Left ventricle myocardium inferior (tissue), 1 donor: ENCODE measurements at regions not wholly inside any gene's neighbourhood (a gene's known extent, or its start where the extent isn't known, plus 50 kb on each side); places are given as distances from the start of the nearest gene placed in this dataset.
"Not testable (repeated sequence)": the region's sequence is repeated elsewhere in the genome, so short reads cannot be mapped to it uniquely, and the experiment has no call there.

Source experiments
- DNase-seq: peaks from one replicate; pipeline ENCODE4 v3.0.0-alpha.2; 2020
- H3K27ac ChIP-seq: fragments of 200-600 bp; replicated peaks from 2 replicates; pipeline ENCODE4 v1.8.0; 2021
- H3K27me3 ChIP-seq: fragments of 200-600 bp; 2 replicates; pipeline ENCODE4 v1.8.0; 2021; ENCODE audit warnings: low read depth
- H3K36me3 ChIP-seq: fragments of 200-600 bp; 2 replicates; pipeline ENCODE4 v1.8.0; 2021
- H3K4me1 ChIP-seq: fragments of 200-600 bp; 2 replicates; pipeline ENCODE4 v1.8.0; 2021
- H3K4me3 ChIP-seq: fragments of 200-600 bp; 2 replicates; pipeline ENCODE4 v1.8.0; 2021; ENCODE audit warnings: mild to moderate bottlenecking, moderate library complexity
- H3K9me3 ChIP-seq: fragments of 200-600 bp; replicated peaks from 2 replicates; pipeline ENCODE4 v1.8.0; 2021
- CTCF ChIP-seq: fragments of 200-600 bp; IDR thresholded peaks from 2 replicates; pipeline ENCODE4 v1.8.0; 2021; ENCODE audit warnings: antibody characterized with exemption, mild to moderate bottlenecking, borderline replicate concordance
- intact Hi-C: fragments of 100-400 bp; cut with micrococcal nuclease; formaldehyde crosslinking; loops from one replicate; pipeline ENCODE4 v1.11.0; 2022
- donor health status: DM: no; HTN: yes; CAD: no; lungs with severe emphysema.

- TF ChIP-seq CTCF, result no peak
- Histone ChIP-seq H3K27ac (no peak overlapping the region), H3K36me3 (no peaks in the 10 kb centered on the region), H3K4me3 (no peak overlapping the region), H3K9me3 (no peaks in the 10 kb centered on the region), H3K27me3 (no peaks in the 10 kb centered on the region), H3K4me1 (peaks cover 12% of the 10 kb centered on the region)
- intact Hi-C loops, result no loop called here
- DNase-seq, result no peak
Observed at GRCh38 chr5:68054638-68055037, 160.9 kb upstream of the PIK3R1 start.

- H3K27ac ChIP-seq, result no peak overlapping the region
- no peak for TF ChIP-seq CTCF
- H3K27me3 ChIP-seq, result no peaks in the 10 kb centered on the region
- peaks cover 5% of the 10 kb centered on the region for H3K9me3 ChIP-seq
- H3K36me3 ChIP-seq, result no peaks in the 10 kb centered on the region
- peaks cover 12% of the 10 kb centered on the region for H3K4me1 ChIP-seq
- intact Hi-C loops, result no loop called here
- DNase-seq, result no peak
- H3K4me3 ChIP-seq, result no peak overlapping the region
Observed at GRCh38 chr5:68053202-68053601, 162.4 kb upstream of the PIK3R1 start.

- intact Hi-C loops, result no loop called here
- H3K4me3 ChIP-seq, result no peak overlapping the region
- peaks cover 16% of the 10 kb centered on the region for H3K9me3 ChIP-seq
- no peaks in the 10 kb centered on the region for H3K27me3 ChIP-seq
- no peak overlapping the region for H3K27ac ChIP-seq
- no peak for TF ChIP-seq CTCF
- H3K4me1 ChIP-seq, result peaks cover 1% of the 10 kb centered on the region
- H3K36me3 ChIP-seq, result no peaks in the 10 kb centered on the region
- no peak for DNase-seq
Observed at GRCh38 chr5:68049053-68049713, 166.4 kb upstream of the PIK3R1 start.

- Histone ChIP-seq H3K27me3 (no peaks in the 10 kb centered on the region), H3K9me3 (peaks cover 16% of the 10 kb centered on the region), H3K27ac (no peak overlapping the region), H3K4me1 (no peaks in the 10 kb centered on the region), H3K36me3 (no peaks in the 10 kb centered on the region), H3K4me3 (no peak overlapping the region)
- TF ChIP-seq CTCF, result no peak
- intact Hi-C loops, result no loop called here
- no peak for DNase-seq
Observed at GRCh38 chr5:68048516-68048915, 167.0 kb upstream of the PIK3R1 start.

GRCh38 chr5:68048054-68048453, 167.5 kb upstream of the PIK3R1 start:
- H3K27ac ChIP-seq, H3K4me1 ChIP-seq, H3K27me3 ChIP-seq, intact Hi-C loops, DNase-seq, H3K4me3 ChIP-seq, H3K36me3 ChIP-seq: not testable (repeated sequence)
- peaks cover 16% of the 10 kb centered on the region for H3K9me3 ChIP-seq

GRCh38 chr5:68047035-68047434, 168.5 kb upstream of the PIK3R1 start:
- Histone ChIP-seq H3K9me3 (peaks cover 16% of the 10 kb centered on the region), H3K4me1 (peaks cover 8% of the 10 kb centered on the region), H3K36me3 (no peaks in the 10 kb centered on the region), H3K27me3 (no peaks in the 10 kb centered on the region), H3K4me3 (no peak overlapping the region), H3K27ac (no peak overlapping the region)
- intact Hi-C loops, result no loop called here
- no peak for TF ChIP-seq CTCF
- DNase-seq, result no peak
